Liver (tissue), 3 donors: ENCODE measurements at regions not wholly inside any gene's neighbourhood (a gene's known extent, or its start where the extent isn't known, plus 50 kb on each side); places are given as distances from the start of the nearest gene placed in this dataset.

Experiments used
- EGR1 ChIP-seq, 2 donors: IDR thresholded peaks; 2 replicates each; pipeline ENCODE4 v1.6.1; 2016 to 2018; ENCODE audit warnings: antibody characterized with exemption in 2 of 2, low read depth in 2 of 2
- RAD21 ChIP-seq, 2 donors: IDR thresholded peaks; 2 replicates each; pipeline ENCODE4 v1.6.1; 2016; ENCODE audit warnings: antibody characterized with exemption in 2 of 2, mild to moderate bottlenecking in 2 of 2
- TAF1 ChIP-seq: conservative IDR thresholded peaks from 2 replicates; pipeline ENCODE4 v1.6.1; 2016; ENCODE audit warnings: antibody characterized with exemption, mild to moderate bottlenecking
- TF ChIP-seq, protein P1 (sequence below): fragments of 150-350 bp; IDR thresholded peaks from 2 replicates; pipeline ENCODE4 v1.5.1; 2017; ENCODE audit warnings: improper control_type of control experiment, low read depth, low read length; ENCODE audit not compliant: missing input control
- TF ChIP-seq, protein P2 (sequence below): IDR thresholded peaks from 2 replicates; pipeline ENCODE4 v1.6.1; 2016; ENCODE audit warnings: antibody characterized with exemption, mild to moderate bottlenecking
- donor health status: healthy.
- donor health status: healthy.

DNA sequence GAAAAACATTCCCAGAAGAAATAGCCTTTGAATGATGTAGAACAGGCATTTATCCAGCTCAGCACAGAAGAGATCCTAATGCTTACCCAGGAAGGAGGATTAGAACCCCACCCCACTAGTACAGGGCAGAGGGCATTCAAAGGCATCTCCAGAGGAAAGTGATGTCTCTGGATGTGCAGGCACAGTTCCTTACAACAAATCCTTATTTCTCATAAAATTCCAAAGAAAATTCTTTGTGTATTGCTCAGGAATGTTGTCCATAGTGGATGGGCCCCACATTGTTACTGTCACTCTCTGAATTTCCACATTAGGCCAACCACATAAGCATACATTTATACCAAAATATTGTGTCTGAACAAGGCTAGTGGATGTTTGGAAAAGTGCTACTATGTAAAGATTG is 243.0 kb downstream of the ADRA2A start:
- TF ChIP-seq RAD21 (IDR thresholded peaks at IDR 0.05) (no peak), TAF1 (no peak), EGR1 (IDR thresholded peaks at IDR 0.05; ENCODE audit: low read depth in 2 of 2) (no peak)
- TF ChIP-seq, protein P1, sequence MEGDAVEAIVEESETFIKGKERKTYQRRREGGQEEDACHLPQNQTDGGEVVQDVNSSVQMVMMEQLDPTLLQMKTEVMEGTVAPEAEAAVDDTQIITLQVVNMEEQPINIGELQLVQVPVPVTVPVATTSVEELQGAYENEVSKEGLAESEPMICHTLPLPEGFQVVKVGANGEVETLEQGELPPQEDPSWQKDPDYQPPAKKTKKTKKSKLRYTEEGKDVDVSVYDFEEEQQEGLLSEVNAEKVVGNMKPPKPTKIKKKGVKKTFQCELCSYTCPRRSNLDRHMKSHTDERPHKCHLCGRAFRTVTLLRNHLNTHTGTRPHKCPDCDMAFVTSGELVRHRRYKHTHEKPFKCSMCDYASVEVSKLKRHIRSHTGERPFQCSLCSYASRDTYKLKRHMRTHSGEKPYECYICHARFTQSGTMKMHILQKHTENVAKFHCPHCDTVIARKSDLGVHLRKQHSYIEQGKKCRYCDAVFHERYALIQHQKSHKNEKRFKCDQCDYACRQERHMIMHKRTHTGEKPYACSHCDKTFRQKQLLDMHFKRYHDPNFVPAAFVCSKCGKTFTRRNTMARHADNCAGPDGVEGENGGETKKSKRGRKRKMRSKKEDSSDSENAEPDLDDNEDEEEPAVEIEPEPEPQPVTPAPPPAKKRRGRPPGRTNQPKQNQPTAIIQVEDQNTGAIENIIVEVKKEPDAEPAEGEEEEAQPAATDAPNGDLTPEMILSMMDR = no peak
- TF ChIP-seq, protein P2, sequence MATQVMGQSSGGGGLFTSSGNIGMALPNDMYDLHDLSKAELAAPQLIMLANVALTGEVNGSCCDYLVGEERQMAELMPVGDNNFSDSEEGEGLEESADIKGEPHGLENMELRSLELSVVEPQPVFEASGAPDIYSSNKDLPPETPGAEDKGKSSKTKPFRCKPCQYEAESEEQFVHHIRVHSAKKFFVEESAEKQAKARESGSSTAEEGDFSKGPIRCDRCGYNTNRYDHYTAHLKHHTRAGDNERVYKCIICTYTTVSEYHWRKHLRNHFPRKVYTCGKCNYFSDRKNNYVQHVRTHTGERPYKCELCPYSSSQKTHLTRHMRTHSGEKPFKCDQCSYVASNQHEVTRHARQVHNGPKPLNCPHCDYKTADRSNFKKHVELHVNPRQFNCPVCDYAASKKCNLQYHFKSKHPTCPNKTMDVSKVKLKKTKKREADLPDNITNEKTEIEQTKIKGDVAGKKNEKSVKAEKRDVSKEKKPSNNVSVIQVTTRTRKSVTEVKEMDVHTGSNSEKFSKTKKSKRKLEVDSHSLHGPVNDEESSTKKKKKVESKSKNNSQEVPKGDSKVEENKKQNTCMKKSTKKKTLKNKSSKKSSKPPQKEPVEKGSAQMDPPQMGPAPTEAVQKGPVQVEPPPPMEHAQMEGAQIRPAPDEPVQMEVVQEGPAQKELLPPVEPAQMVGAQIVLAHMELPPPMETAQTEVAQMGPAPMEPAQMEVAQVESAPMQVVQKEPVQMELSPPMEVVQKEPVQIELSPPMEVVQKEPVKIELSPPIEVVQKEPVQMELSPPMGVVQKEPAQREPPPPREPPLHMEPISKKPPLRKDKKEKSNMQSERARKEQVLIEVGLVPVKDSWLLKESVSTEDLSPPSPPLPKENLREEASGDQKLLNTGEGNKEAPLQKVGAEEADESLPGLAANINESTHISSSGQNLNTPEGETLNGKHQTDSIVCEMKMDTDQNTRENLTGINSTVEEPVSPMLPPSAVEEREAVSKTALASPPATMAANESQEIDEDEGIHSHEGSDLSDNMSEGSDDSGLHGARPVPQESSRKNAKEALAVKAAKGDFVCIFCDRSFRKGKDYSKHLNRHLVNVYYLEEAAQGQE = no peak
